Endodermal cell (in vitro differentiated cells): ENCODE measurements at regions not wholly inside any gene's neighbourhood (a gene's known extent, or its start where the extent isn't known, plus 50 kb on each side); places are given as distances from the start of the nearest gene placed in this dataset.
A peak's percentile ranks its signal among the peaks of the same experiment; 100 is the strongest.

Experiments used
- DNase-seq: peaks from one replicate; pipeline ENCODE4 v3.0.0-alpha.2; 2017
- H3K27ac ChIP-seq: 2 replicates; pipeline ENCODE4 v1.5.1; 2013; ENCODE audit warnings: mild to moderate bottlenecking, low read depth, low read length, moderate library complexity
- H3K27me3 ChIP-seq: 2 replicates; pipeline ENCODE4 v1.6.1; 2013; ENCODE audit warnings: mild to moderate bottlenecking, low read length, moderate library complexity; ENCODE audit not compliant: insufficient read depth, control insufficient read depth, poor library complexity, severe bottlenecking
- H3K36me3 ChIP-seq: 2 replicates; pipeline ENCODE4 v1.7.0; 2013; ENCODE audit warnings: mild to moderate bottlenecking, low read length, moderate library complexity; ENCODE audit not compliant: control insufficient read depth, insufficient read depth
- H3K4me1 ChIP-seq: one replicate; pipeline ENCODE4 v1.7.0; 2013; ENCODE audit warnings: low read length; ENCODE audit not compliant: control insufficient read depth, insufficient read depth
- H3K4me3 ChIP-seq: 2 replicates; pipeline ENCODE4 v1.5.1; 2013; ENCODE audit warnings: mild to moderate bottlenecking, low read length, moderate library complexity
- H3K9ac ChIP-seq: 2 replicates; pipeline ENCODE4 v1.6.1; 2013; ENCODE audit warnings: mild to moderate bottlenecking, low read length, moderate library complexity; ENCODE audit not compliant: poor library complexity, severe bottlenecking; ENCODE audit errors: extremely low read depth
- H3K9me3 ChIP-seq: 2 replicates; pipeline ENCODE4 v1.6.1; 2013; ENCODE audit warnings: mild to moderate bottlenecking, low read length, moderate library complexity; ENCODE audit not compliant: control insufficient read depth
- H3K27ac Mint-ChIP-seq: 2 replicates; pipeline ENCODE4 v1.8.0; 2020; ENCODE audit warnings: mixed read lengths
- H3K27me3 Mint-ChIP-seq: 2 replicates; pipeline ENCODE4 v1.8.0; 2021; ENCODE audit warnings: mild to moderate bottlenecking, mixed read lengths; ENCODE audit not compliant: insufficient read depth
- H3K36me3 Mint-ChIP-seq: 2 replicates; pipeline ENCODE4 v1.8.0; 2020; ENCODE audit warnings: low read depth, mixed read lengths
- H3K4me1 Mint-ChIP-seq: 2 replicates; pipeline ENCODE4 v1.8.0; 2020; ENCODE audit warnings: mixed read lengths
- H3K4me3 Mint-ChIP-seq: 2 replicates; pipeline ENCODE4 v1.8.0; 2020; ENCODE audit warnings: mild to moderate bottlenecking, moderate library complexity, mixed read lengths
- H3K9me3 Mint-ChIP-seq: 2 replicates; pipeline ENCODE4 v1.8.0; 2020; ENCODE audit warnings: mild to moderate bottlenecking, mixed read lengths
- CTCF ChIP-seq: fragments of 200-600 bp; sonication (generic); conservative IDR thresholded peaks from 2 replicates; pipeline ENCODE4 v1.5.0; 2021; ENCODE audit warnings: antibody characterized with exemption, mild to moderate bottlenecking
- WGBS, 2 experiments: methylation state at CpG; one replicate each; pipeline versions ENCODE4 v1.1.5 to v1.1.7; 2013; ENCODE audit warnings: missing lambda C conversion rate in 2 of 2, mixed read lengths in 1 of 2; ENCODE audit not compliant: insufficient coverage in 1 of 2, insufficient read length in 1 of 2; 5-methylcytosine and 5-hydroxymethylcytosine counted together

GRCh38 chr15:66630801-66631351 lies 65.1 kb upstream of the LCTL start:
- no peaks in the 10 kb centered on the region for H3K9me3 Mint-ChIP-seq
- H3K4me1 ChIP-seq = peaks cover 31% of the 10 kb centered on the region
- H3K27ac ChIP-seq = peak overlapping the region; percentile 74
- H3K27me3 ChIP-seq = no peaks in the 10 kb centered on the region
- WGBS, 2 experiments = 57 to 60% methylated on average over 6 to 17 of the region's 17 CpGs
- H3K4me3 ChIP-seq = no peak overlapping the region
- H3K4me3 Mint-ChIP-seq = no peak overlapping the region
- H3K9ac ChIP-seq = peak overlapping the region; percentile 38
- no peaks in the 10 kb centered on the region for H3K9me3 ChIP-seq
- no peak for TF ChIP-seq CTCF
- H3K27me3 Mint-ChIP-seq = no peaks in the 10 kb centered on the region
- peak overlapping the region; percentile 77 for H3K27ac Mint-ChIP-seq
- H3K36me3 Mint-ChIP-seq = no peaks in the 10 kb centered on the region
- DNase-seq = peak; percentile 70
- H3K36me3 ChIP-seq = no peaks in the 10 kb centered on the region
- H3K4me1 Mint-ChIP-seq = peaks cover 61% of the 10 kb centered on the region

GRCh38 chr15:66631616-66632263 lies 65.9 kb upstream of the LCTL start:
- Mint-ChIP-seq H3K4me3 (no peak overlapping the region), H3K9me3 (no peaks in the 10 kb centered on the region), H3K4me1 (peaks cover 64% of the 10 kb centered on the region), H3K36me3 (no peaks in the 10 kb centered on the region), H3K27ac (no peak overlapping the region), H3K27me3 (no peaks in the 10 kb centered on the region)
- Histone ChIP-seq H3K27ac (no peak overlapping the region), H3K4me3 (no peak overlapping the region), H3K9me3 (no peaks in the 10 kb centered on the region), H3K27me3 (no peaks in the 10 kb centered on the region), H3K9ac (no peak overlapping the region), H3K4me1 (peaks cover 31% of the 10 kb centered on the region), H3K36me3 (no peaks in the 10 kb centered on the region)
- 84 to 85% methylated on average over 4 to 7 of the region's 7 CpGs for WGBS, 2 experiments
- TF ChIP-seq CTCF = peak; percentile 32
- DNase-seq = peak; percentile 56

- H3K9me3 Mint-ChIP-seq = no peaks in the 10 kb centered on the region
- Histone ChIP-seq H3K4me1 (peaks cover 31% of the 10 kb centered on the region), H3K36me3 (no peaks in the 10 kb centered on the region), H3K4me3 (no peak overlapping the region), H3K9me3 (no peaks in the 10 kb centered on the region), H3K9ac (no peak overlapping the region), H3K27me3 (no peaks in the 10 kb centered on the region), H3K27ac (no peak overlapping the region)
- peaks cover 64% of the 10 kb centered on the region for H3K4me1 Mint-ChIP-seq
- peak; percentile 62 for DNase-seq
- peak overlapping the region; percentile 26 for H3K27ac Mint-ChIP-seq
- WGBS, 2 experiments = 81 to 83% methylated on average over 18 to 19 of the region's 19 CpGs
- H3K36me3 Mint-ChIP-seq = no peaks in the 10 kb centered on the region
- TF ChIP-seq CTCF = no peak
- H3K4me3 Mint-ChIP-seq = no peak overlapping the region
- no peaks in the 10 kb centered on the region for H3K27me3 Mint-ChIP-seq
Measured at GRCh38 chr15:66633041-66633937, 67.5 kb upstream of the LCTL start.
